ENCODE measurements at regions not wholly inside any gene's neighbourhood (a gene's known extent, or its start where the extent isn't known, plus 50 kb on each side); places are given as distances from the start of the nearest gene placed in this dataset.

DNA sequence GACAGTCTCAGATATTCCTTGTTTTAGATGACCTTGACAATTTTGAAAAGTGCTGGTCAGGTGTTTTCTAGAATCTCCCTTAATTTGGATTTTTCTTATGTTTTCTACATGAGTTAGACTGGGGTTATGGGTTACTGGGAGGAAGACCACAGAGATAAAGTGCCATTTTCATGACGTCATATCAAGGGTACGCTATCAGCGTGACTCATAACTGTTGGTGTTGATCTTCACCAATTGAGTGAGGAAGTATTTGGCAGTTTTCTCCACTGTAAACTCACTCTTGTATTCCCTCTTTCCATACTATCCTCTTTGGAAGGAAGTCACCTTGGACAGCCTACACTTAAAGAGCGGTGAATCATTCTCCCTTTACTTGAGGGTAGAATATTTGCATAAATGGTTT, 56.9 kb downstream of the MAGEC1 start:
- intact Hi-C loops (cut with DNase I), result no loop called here
- 73 to 83% (median 75%) methylated on average over 4 of the region's 4 CpGs for WGBS, 4 donors
- no peaks in the 10 kb centered on the region for H3K27me3 ChIP-seq
- H3K9me3 ChIP-seq, result no peaks in the 10 kb centered on the region
- H3K4me3 ChIP-seq, result no peak overlapping the region
- TF ChIP-seq, protein P1, sequence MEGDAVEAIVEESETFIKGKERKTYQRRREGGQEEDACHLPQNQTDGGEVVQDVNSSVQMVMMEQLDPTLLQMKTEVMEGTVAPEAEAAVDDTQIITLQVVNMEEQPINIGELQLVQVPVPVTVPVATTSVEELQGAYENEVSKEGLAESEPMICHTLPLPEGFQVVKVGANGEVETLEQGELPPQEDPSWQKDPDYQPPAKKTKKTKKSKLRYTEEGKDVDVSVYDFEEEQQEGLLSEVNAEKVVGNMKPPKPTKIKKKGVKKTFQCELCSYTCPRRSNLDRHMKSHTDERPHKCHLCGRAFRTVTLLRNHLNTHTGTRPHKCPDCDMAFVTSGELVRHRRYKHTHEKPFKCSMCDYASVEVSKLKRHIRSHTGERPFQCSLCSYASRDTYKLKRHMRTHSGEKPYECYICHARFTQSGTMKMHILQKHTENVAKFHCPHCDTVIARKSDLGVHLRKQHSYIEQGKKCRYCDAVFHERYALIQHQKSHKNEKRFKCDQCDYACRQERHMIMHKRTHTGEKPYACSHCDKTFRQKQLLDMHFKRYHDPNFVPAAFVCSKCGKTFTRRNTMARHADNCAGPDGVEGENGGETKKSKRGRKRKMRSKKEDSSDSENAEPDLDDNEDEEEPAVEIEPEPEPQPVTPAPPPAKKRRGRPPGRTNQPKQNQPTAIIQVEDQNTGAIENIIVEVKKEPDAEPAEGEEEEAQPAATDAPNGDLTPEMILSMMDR (IDR thresholded peaks at IDR 0.05), result no peak
- no peak for TF ChIP-seq POLR2A (IDR thresholded peaks at IDR 0.05)
- H3K27ac ChIP-seq, result no peak overlapping the region
- no peaks in the 10 kb centered on the region for H3K36me3 ChIP-seq
- DNase-seq (no peak), ATAC-seq (no peak)
- no peaks in the 10 kb centered on the region for H3K4me1 ChIP-seq
